ENCODE measurements at regions not wholly inside any gene's neighbourhood (a gene's known extent, or its start where the extent isn't known, plus 50 kb on each side); places are given as distances from the start of the nearest gene placed in this dataset.

GRCh38 chr12:102728506-102729242, 188.4 kb downstream of the PAH start:
- TF ChIP-seq POLR2A (IDR thresholded peaks at IDR 0.05; ENCODE audit: low read depth, low read length) (no peak), POLR2AphosphoS5 (IDR thresholded peaks at IDR 0.05; ENCODE audit: low read depth, low read length) (no peak), PAX5 (IDR thresholded peaks at IDR 0.05; ENCODE audit: insufficient read depth, low read length, severe bottlenecking) (no peak), TAF1 (IDR thresholded peaks at IDR 0.05; ENCODE audit: low read depth, low read length) (no peak)

Measured in GM12891 (cell line).